ENCODE measurements at regions not wholly inside any gene's neighbourhood (a gene's known extent, or its start where the extent isn't known, plus 50 kb on each side); places are given as distances from the start of the nearest gene placed in this dataset.

- H3K79me1 ChIP-seq (ENCODE audit: low read depth in 1 of 2, low read length in 2 of 2) = no peaks in the 10 kb centered on the region
- in situ Hi-C loops (cut with MboI; ENCODE audit: low sequenced_read_pairs) (no loop called here), intact Hi-C loops (cut with micrococcal nuclease) (no loop called here), dilution Hi-C loops (cut with HindIII; ENCODE audit: low sequenced_read_pairs, unreplicated experiment) (no loop called here)
- POLR2A ChIA-PET (ENCODE audit: unreplicated experiment) = no interaction called here
- CTCF ChIA-PET = no interaction called here
- no peak overlapping the region for H3K14ac ChIP-seq (replicated peaks; ENCODE audit: low read depth, low read length)
- no peak overlapping the region for H3K23ac ChIP-seq (ENCODE audit: low read depth, low read length)
- H2BK120ac ChIP-seq (ENCODE audit: low read depth, low read length) = no peak overlapping the region
- ATAC-seq (ENCODE audit: low read depth) = no peak
- H2AK5ac ChIP-seq (ENCODE audit: low read depth, low read length) = no peak overlapping the region
- H4K8ac ChIP-seq (ENCODE audit: low read depth in 2 of 2, low read length in 2 of 2) = no peak overlapping the region
- H2BK20ac ChIP-seq (ENCODE audit: low read depth, low read length) = no peak overlapping the region
- no peak overlapping the region for H3K4me2 ChIP-seq (ENCODE audit: low read depth, low read length)
- H3K9me3 ChIP-seq (ENCODE audit: control insufficient read depth, insufficient read depth, low read length) = no peaks in the 10 kb centered on the region
- no TSS peak for BruUV-seq (replicated peaks)
- no peak overlapping the region for H4K91ac ChIP-seq (ENCODE audit: insufficient read depth, low read depth, low read length)
- no peak overlapping the region for H2AFZ ChIP-seq (replicated peaks; ENCODE audit: low read length, poor library complexity)
- H3K56ac ChIP-seq (ENCODE audit: extremely low read depth, insufficient read depth, low read length) = no peak overlapping the region
- H3K4ac ChIP-seq (ENCODE audit: low read depth, low read length) = no peak overlapping the region
- H4K20me1 ChIP-seq (ENCODE audit: insufficient read depth, low read length) = no peaks in the 10 kb centered on the region
- no peak overlapping the region for H3K9ac ChIP-seq (ENCODE audit: low read depth, low read length)
- WGBS, 2 experiments (ENCODE audit: extremely low coverage in 2 of 2, insufficient read length in 1 of 2) = no CpG with 5 or more reads among the region's 3 CpGs
- DNase-seq = no peak
- H2BK15ac ChIP-seq (ENCODE audit: low read depth, low read length) = no peak overlapping the region
- no peaks in the 10 kb centered on the region; the same call in 1 of the 2 replicates for H3K9me1 ChIP-seq (ENCODE audit: insufficient read depth, low read length)
- no peak overlapping the region for H4K5ac ChIP-seq (ENCODE audit: low read depth, low read length)
- H3K27me3 ChIP-seq (ENCODE audit: control insufficient read depth, insufficient read depth, low read length) = no peaks in the 10 kb centered on the region
- TF ChIP-seq MXI1 (IDR thresholded peaks at IDR 0.05; ENCODE audit: borderline replicate concordance, low read depth, low read length) (no peak), MAFK (IDR thresholded peaks at IDR 0.05; ENCODE audit: low read depth, low read length) (0 out of 2 replicates have a peak, but pooled peaks have one; percentile 26)
- no peaks in the 10 kb centered on the region for H3K36me3 ChIP-seq (ENCODE audit: control insufficient read depth, insufficient read depth, low read length)
- no peak overlapping the region for H3K4me3 ChIP-seq (ENCODE audit: insufficient read depth, low read depth, low read length)
- no peak overlapping the region for H3K18ac ChIP-seq (ENCODE audit: low read depth, low read length)
- no peaks in the 10 kb centered on the region for H3K4me1 ChIP-seq (ENCODE audit: control insufficient read depth, insufficient read depth, low read length)
- no peak overlapping the region for H2AK9ac ChIP-seq (replicated peaks; ENCODE audit: low read depth, low read length, poor library complexity)
- H3K27ac ChIP-seq (ENCODE audit: insufficient read depth, low read length) = no peak overlapping the region
- H2BK5ac ChIP-seq (ENCODE audit: low read depth, low read length, poor library complexity, severe bottlenecking) = no peak overlapping the region
Measured at GRCh38 chr4:187085339-187085738, 361.7 kb upstream of the FAT1 start.
